Endothelial cell of umbilical vein (primary cell): ENCODE measurements at regions not wholly inside any gene's neighbourhood (a gene's known extent, or its start where the extent isn't known, plus 50 kb on each side); places are given as distances from the start of the nearest gene placed in this dataset.
"Not testable (repeated sequence)": the region's sequence is repeated elsewhere in the genome, so short reads cannot be mapped to it uniquely, and the experiment has no call there.

Experiments
- CTCF ChIP-seq, 2 donors: IDR thresholded peaks; 1 replicate in 1 of 2; 2 replicates in 1 of 2; pipeline ENCODE4 v1.5.1; 2011; ENCODE audit warnings: low read length in 2 of 2, mild to moderate bottlenecking in 2 of 2, moderate library complexity in 2 of 2, control low read depth in 1 of 2, inconsistent platforms in 1 of 2, low read depth in 1 of 2; ENCODE audit not compliant: insufficient read depth in 1 of 2; ENCODE audit errors: extremely low read depth in 1 of 2
- EZH2 ChIP-seq: IDR thresholded peaks from 2 replicates; pipeline ENCODE4 v1.6.1; 2012; ENCODE audit warnings: borderline replicate concordance, low read depth, mild to moderate bottlenecking, moderate library complexity, low read length, inconsistent platforms; ENCODE audit not compliant: severe bottlenecking
- FOS ChIP-seq: IDR thresholded peaks from 2 replicates; pipeline ENCODE4 v1.6.1; 2011; ENCODE audit warnings: mild to moderate bottlenecking, low read length, moderate library complexity, borderline replicate concordance; ENCODE audit not compliant: insufficient read depth
- JUN ChIP-seq: IDR thresholded peaks from 2 replicates; pipeline ENCODE4 v1.6.1; 2011; ENCODE audit warnings: borderline replicate concordance, low read depth; ENCODE audit not compliant: insufficient read length, insufficient read depth
- MYC ChIP-seq: IDR thresholded peaks from one replicate; pipeline ENCODE4 v1.6.1; 2011; ENCODE audit warnings: mild to moderate bottlenecking, low read depth, low read length
- POLR2A ChIP-seq: IDR thresholded peaks from 2 replicates; pipeline ENCODE4 v1.6.1; 2012; ENCODE audit warnings: low read depth, mild to moderate bottlenecking, control low read depth, low read length
- POLR2AphosphoS5 ChIP-seq: IDR thresholded peaks from 2 replicates; pipeline ENCODE4 v1.6.1; 2012; ENCODE audit warnings: low read depth, mild to moderate bottlenecking, control low read depth, low read length, moderate library complexity; ENCODE audit not compliant: insufficient read depth

GRCh38 chr7:110514975-110515551 lies 575.9 kb upstream of the LRRN3 start:
- not testable (repeated sequence) for TF ChIP-seq CTCF (IDR thresholded peaks at IDR 0.05; ENCODE audit: extremely low read depth in 1 of 2, insufficient read depth in 1 of 2, low read depth in 1 of 2, low read length in 2 of 2); MYC; EZH2; POLR2A; FOS; JUN; POLR2AphosphoS5
